WTC11 (cell line): ENCODE measurements at regions not wholly inside any gene's neighbourhood (a gene's known extent, or its start where the extent isn't known, plus 50 kb on each side); places are given as distances from the start of the nearest gene placed in this dataset.

Experiments
- ATAC-seq: fragments of 200-7000 bp; cut with Tn5 transposase; 2 replicates; pipeline ENCODE4 v1.10.0; 2021; ENCODE audit warnings: mild to moderate bottlenecking, moderate library complexity
- CTCF ChIA-PET: fragments of 300-600 bp; sonication (Branson Sonifier 250); formaldehyde crosslinking; loops from one replicate; lab custom pipeline; 2021; ENCODE audit warnings: antibody characterized with exemption; lab: Charles Lee
- POLR2A ChIA-PET: fragments of 350-600 bp; sonication (Branson Sonifier 250); formaldehyde crosslinking; loops from one replicate; lab custom pipeline; 2021; ENCODE audit warnings: antibody characterized with exemption; lab: Charles Lee
- DNase-seq: peaks from one replicate; pipeline ENCODE4 v3.0.0; 2021; ENCODE audit warnings: low spot score
- H3K27ac Mint-ChIP-seq: 2 replicates; pipeline ENCODE4 v1.8.0; 2021; ENCODE audit warnings: mixed read lengths
- H3K27me3 Mint-ChIP-seq: 2 replicates; pipeline ENCODE4 v1.8.0; 2021; ENCODE audit warnings: low read depth, mild to moderate bottlenecking, moderate library complexity, mixed read lengths
- H3K36me3 Mint-ChIP-seq: 2 replicates; pipeline ENCODE4 v1.8.0; 2021; ENCODE audit warnings: mixed read lengths
- H3K4me1 Mint-ChIP-seq: 2 replicates; pipeline ENCODE4 v1.8.0; 2022; ENCODE audit warnings: mixed read lengths
- H3K4me3 Mint-ChIP-seq: 2 replicates; pipeline ENCODE4 v1.8.0; 2021; ENCODE audit warnings: mild to moderate bottlenecking, moderate library complexity, mixed read lengths
- H3K9me3 Mint-ChIP-seq: 2 replicates; pipeline ENCODE4 v1.8.0; 2021; ENCODE audit warnings: mixed read lengths
- AFF4 ChIP-seq: sonication (generic); formaldehyde crosslinking; IDR thresholded peaks from 2 replicates; pipeline ENCODE4 v1.8.1; 2023; ENCODE audit warnings: mild to moderate bottlenecking, missing genetic modification reagents, borderline replicate concordance
- AR ChIP-seq: fragments of 250-450 bp; sonication (Bioruptor Pico); IDR thresholded peaks from 2 replicates; pipeline ENCODE4 v1.9.0; 2021; ENCODE audit warnings: mild to moderate bottlenecking
- ATF1 ChIP-seq: sonication (generic); formaldehyde crosslinking; IDR thresholded peaks from 2 replicates; pipeline ENCODE4 v1.8.1; 2023; ENCODE audit warnings: mild to moderate bottlenecking, moderate library complexity, missing genetic modification reagents
- ATF6 ChIP-seq: sonication (generic); formaldehyde crosslinking; IDR thresholded peaks from 2 replicates; pipeline ENCODE4 v1.8.1; 2023; ENCODE audit warnings: mild to moderate bottlenecking, missing genetic modification reagents
- CREB1 ChIP-seq: sonication (generic); formaldehyde crosslinking; IDR thresholded peaks from 2 replicates; pipeline ENCODE4 v1.8.0; 2023; ENCODE audit warnings: mild to moderate bottlenecking, missing genetic modification reagents
- EMX1 ChIP-seq: fragments of 250-450 bp; sonication (Bioruptor Pico); IDR thresholded peaks from 2 replicates; pipeline ENCODE4 v1.8.0; 2021; ENCODE audit warnings: mild to moderate bottlenecking
- ESRRA ChIP-seq: sonication (generic); formaldehyde crosslinking; IDR thresholded peaks from 2 replicates; pipeline ENCODE4 v1.8.1; 2022; ENCODE audit warnings: mild to moderate bottlenecking, missing genetic modification reagents, borderline replicate concordance
- FOXJ3 ChIP-seq: sonication (generic); formaldehyde crosslinking; IDR thresholded peaks from 2 replicates; pipeline ENCODE4 v1.9.0; 2021; ENCODE audit warnings: missing genetic modification reagents, mild to moderate bottlenecking, borderline replicate concordance
- KAT7 ChIP-seq: sonication (generic); formaldehyde crosslinking; IDR thresholded peaks from 2 replicates; pipeline ENCODE4 v1.8.1; 2023; ENCODE audit warnings: missing genetic modification reagents, mild to moderate bottlenecking, borderline replicate concordance
- MXD4 ChIP-seq: fragments of 250-450 bp; sonication (Bioruptor Pico); IDR thresholded peaks from 2 replicates; pipeline ENCODE4 v1.8.0; 2021; ENCODE audit warnings: mild to moderate bottlenecking, moderate library complexity, borderline replicate concordance
- NFE2L1 ChIP-seq: sonication (generic); formaldehyde crosslinking; IDR thresholded peaks from 2 replicates; pipeline ENCODE4 v1.8.1; 2023; ENCODE audit warnings: missing genetic modification reagents
- NFYB ChIP-seq: sonication (generic); formaldehyde crosslinking; conservative IDR thresholded peaks from 2 replicates; pipeline ENCODE4 v1.8.0; 2022; ENCODE audit warnings: low read depth, missing genetic modification reagents
- NR3C1 ChIP-seq: sonication (generic); formaldehyde crosslinking; conservative IDR thresholded peaks from 2 replicates; pipeline ENCODE4 v1.8.1; 2023; ENCODE audit warnings: low read depth, mild to moderate bottlenecking, missing genetic modification reagents
- PRRX2 ChIP-seq: fragments of 250-450 bp; sonication (Bioruptor Pico); IDR thresholded peaks from 2 replicates; pipeline ENCODE4 v1.8.0; 2021; ENCODE audit warnings: mild to moderate bottlenecking
- RORB ChIP-seq: fragments of 250-450 bp; sonication (Bioruptor Pico); IDR thresholded peaks from 2 replicates; pipeline ENCODE4 v1.9.0; 2021; ENCODE audit warnings: mild to moderate bottlenecking
- SOX15 ChIP-seq: fragments of 250-450 bp; sonication (Bioruptor Pico); IDR thresholded peaks from 2 replicates; pipeline ENCODE4 v1.9.0; 2021; ENCODE audit warnings: mild to moderate bottlenecking
- ZNF232 ChIP-seq: sonication (generic); formaldehyde crosslinking; IDR thresholded peaks from 2 replicates; pipeline ENCODE4 v1.8.0; 2022; ENCODE audit warnings: mild to moderate bottlenecking, missing genetic modification reagents
- ZNF416 ChIP-seq: fragments of 250-450 bp; sonication (Bioruptor Pico); IDR thresholded peaks from 2 replicates; pipeline ENCODE4 v1.9.0; 2021; ENCODE audit warnings: mild to moderate bottlenecking, inconsistent platforms
- ZNF425 ChIP-seq: fragments of 250-450 bp; sonication (Bioruptor Pico); conservative IDR thresholded peaks from 2 replicates; pipeline ENCODE4 v1.9.0; 2021; ENCODE audit warnings: mild to moderate bottlenecking

- no peaks in the 10 kb centered on the region for H3K36me3 Mint-ChIP-seq
- no peak overlapping the region for H3K4me3 Mint-ChIP-seq
- H3K4me1 Mint-ChIP-seq: peaks cover 29% of the 10 kb centered on the region
- no peak for TF ChIP-seq AR (CRISPR knock-in tag)
- TF ChIP-seq RORB (CRISPR knock-in tag): no peak
- no peak for TF ChIP-seq ZNF416 (CRISPR knock-in tag)
- TF ChIP-seq ATF6 (CRISPR knock-in tag): no peak
- TF ChIP-seq FOXJ3 (CRISPR knock-in tag): no peak
- TF ChIP-seq ATF1: no peak
- no peak for TF ChIP-seq AFF4 (CRISPR knock-in tag)
- no peak for TF ChIP-seq NR3C1
- TF ChIP-seq CREB1 (CRISPR knock-in tag): no peak
- no peak for TF ChIP-seq MXD4 (CRISPR knock-in tag)
- no peak for TF ChIP-seq EMX1
- no peak for TF ChIP-seq NFYB (CRISPR knock-in tag)
- no peak for TF ChIP-seq ZNF232 (CRISPR knock-in tag)
- TF ChIP-seq PRRX2 (CRISPR knock-in tag): no peak
- TF ChIP-seq SOX15 (CRISPR knock-in tag): no peak
- no peak for TF ChIP-seq NFE2L1
- TF ChIP-seq ZNF425 (CRISPR knock-in tag): no peak
- TF ChIP-seq ESRRA (CRISPR knock-in tag): no peak
- no peak for TF ChIP-seq KAT7 (CRISPR knock-in tag)
- H3K9me3 Mint-ChIP-seq: peaks cover 4% of the 10 kb centered on the region
- no peaks in the 10 kb centered on the region for H3K27me3 Mint-ChIP-seq
- ATAC-seq: no peak
- H3K27ac Mint-ChIP-seq: no peak overlapping the region
- POLR2A ChIA-PET: no interaction called here
- DNase-seq: no peak
- CTCF ChIA-PET: interaction anchor here (0.9 to 1.2 kb wide), 2 partner anchors 34 to 238 kb away, joined by 3 to 4 read pairs; no protein-coding TSS in a partner anchor
Measured at GRCh38 chr3:31166249-31166885, 271.9 kb upstream of the GADL1 start.
